H1 (cell line): ENCODE measurements at regions not wholly inside any gene's neighbourhood (a gene's known extent, or its start where the extent isn't known, plus 50 kb on each side); places are given as distances from the start of the nearest gene placed in this dataset.

Experiments used
- CTCF ChIA-PET: fragments of 300-600 bp; sonication (Branson Sonifier 250); formaldehyde crosslinking; loops from one replicate; lab custom pipeline; 2021; ENCODE audit not compliant: partially characterized antibody; lab: Charles Lee
- POLR2A ChIA-PET: fragments of 300-600 bp; sonication (Branson Sonifier 250); formaldehyde crosslinking; loops from one replicate; lab custom pipeline; 2021; ENCODE audit warnings: inconsistent platforms; ENCODE audit not compliant: partially characterized antibody; lab: Charles Lee
- DNase-seq, 2 experiments: peaks; one replicate each; pipeline versions ENCODE4 v3.0.0 to v3.0.0-alpha.2; 2010 to 2022; ENCODE audit warnings: low spot score in 2 of 2, low read depth in 1 of 2, mixed read lengths in 1 of 2
- FAIRE-seq: peaks from 2 replicates; lab custom pipeline; 2011; peaks lifted over from hg19 to GRCh38; lab: Jason Lieb, UNC
- H2AFZ ChIP-seq: 2 replicates; pipeline ENCODE4 v1.8.1; 2012; ENCODE audit warnings: low read length, inconsistent platforms
- H2AK5ac ChIP-seq: 2 replicates; pipeline ENCODE4 v1.6.1; 2013; ENCODE audit warnings: low read depth, low read length
- H2BK120ac ChIP-seq: replicated peaks from 2 replicates; pipeline ENCODE3; 2013; ENCODE audit warnings: low read depth, low read length, inconsistent platforms
- H2BK12ac ChIP-seq: 2 replicates; pipeline ENCODE4 v1.6.1; 2013; ENCODE audit warnings: low read depth, low read length
- H2BK15ac ChIP-seq: 2 replicates; pipeline ENCODE4 v1.6.1; 2013; ENCODE audit warnings: low read length
- H2BK20ac ChIP-seq: 2 replicates; pipeline ENCODE4 v1.6.1; 2013; ENCODE audit warnings: low read length
- H2BK5ac ChIP-seq: 2 replicates; pipeline ENCODE4 v1.6.1; 2013; ENCODE audit warnings: low read depth, low read length
- H3K14ac ChIP-seq: 2 replicates; pipeline ENCODE4 v1.6.1; 2013; ENCODE audit warnings: inconsistent platforms; ENCODE audit not compliant: insufficient read length
- H3K18ac ChIP-seq: 2 replicates; pipeline ENCODE4 v1.6.1; 2013; ENCODE audit warnings: low read length; ENCODE audit errors: extremely low read depth
- H3K23ac ChIP-seq: 2 replicates; pipeline ENCODE4 v1.6.1; 2013; ENCODE audit warnings: inconsistent platforms; ENCODE audit not compliant: insufficient read length
- H3K23me2 ChIP-seq: 2 replicates; pipeline ENCODE4 v1.6.1; 2013; ENCODE audit warnings: low read depth, low read length
- H3K27ac ChIP-seq: 2 replicates; pipeline ENCODE4 v1.6.1; 2011; ENCODE audit warnings: low read depth, low read length, inconsistent platforms
- H3K27me3 ChIP-seq, 4 experiments: replicated peaks in 1 of 4; 1 replicate in 1 of 4; 2 replicates in 3 of 4; pipeline versions ENCODE4 v1.6.1 to v1.8.1; 2011 to 2013; ENCODE audit warnings: low read length in 3 of 4, mild to moderate bottlenecking in 3 of 4, inconsistent platforms in 2 of 4, mixed read lengths in 2 of 4, moderate library complexity in 1 of 4; ENCODE audit not compliant: control insufficient read depth in 3 of 4, insufficient read depth in 3 of 4; ENCODE audit errors: extremely low read depth in 1 of 4
- H3K36me3 ChIP-seq, 4 experiments: 2 replicates each; pipeline versions ENCODE4 v1.6.1 to v1.8.1; 2011 to 2013; ENCODE audit warnings: mild to moderate bottlenecking in 4 of 4, low read length in 3 of 4, moderate library complexity in 2 of 4, control low read depth in 1 of 4, inconsistent platforms in 1 of 4; ENCODE audit not compliant: insufficient read depth in 4 of 4, control insufficient read depth in 2 of 4
- H3K4ac ChIP-seq: replicated peaks from 2 replicates; pipeline ENCODE3; 2013; ENCODE audit warnings: low read length, low read depth, mixed read lengths, inconsistent platforms; ENCODE audit not compliant: insufficient read length
- H3K4me1 ChIP-seq, 4 experiments: replicated peaks in 1 of 4; 1 replicate in 1 of 4; 2 replicates in 3 of 4; pipeline versions ENCODE4 v1.6.1 to v1.8.1; 2011 to 2013; ENCODE audit warnings: low read length in 3 of 4, inconsistent platforms in 2 of 4, mixed read lengths in 1 of 4; ENCODE audit not compliant: insufficient read depth in 4 of 4, control insufficient read depth in 3 of 4
- H3K4me2 ChIP-seq, 2 experiments: 2 replicates each; pipeline versions ENCODE4 v1.6.1 to v1.8.1; 2011 to 2013; ENCODE audit warnings: low read depth in 2 of 2, low read length in 2 of 2, control low read depth in 1 of 2, inconsistent platforms in 1 of 2, mild to moderate bottlenecking in 1 of 2; ENCODE audit not compliant: insufficient read depth in 1 of 2
- H3K4me3 ChIP-seq, 4 experiments: fragments of 200-600, 300-600 bp in 1 of 4; sonication (generic), shearing (Covaris generic), sonication (Bioruptor Twin) in 1 of 4; 2 replicates each; pipeline versions ENCODE4 v1.5.1 to v1.8.1; 2011 to 2016; ENCODE audit warnings: low read length in 4 of 4, low read depth in 3 of 4, control low read depth in 2 of 4, inconsistent platforms in 2 of 4, mild to moderate bottlenecking in 2 of 4, mixed read lengths in 1 of 4, moderate library complexity in 1 of 4; ENCODE audit not compliant: insufficient read depth in 2 of 4; ENCODE audit errors: extremely low read depth in 1 of 4
- H3K56ac ChIP-seq: replicated peaks from 2 replicates; pipeline ENCODE3; 2013; ENCODE audit warnings: low read depth, mild to moderate bottlenecking, mixed read lengths, low read length, inconsistent platforms; ENCODE audit not compliant: insufficient read length
- H3K79me1 ChIP-seq: 2 replicates; pipeline ENCODE4 v1.6.1; 2013; ENCODE audit warnings: low read depth, low read length, control low read depth
- H3K79me2 ChIP-seq, 2 experiments: 2 replicates each; pipeline versions ENCODE4 v1.6.1 to v1.8.1; 2012 to 2013; ENCODE audit warnings: low read length in 2 of 2, mild to moderate bottlenecking in 2 of 2, inconsistent platforms in 1 of 2; ENCODE audit not compliant: insufficient read depth in 2 of 2, control insufficient read depth in 1 of 2
- H3K9ac ChIP-seq, 4 experiments: replicated peaks in 1 of 4; 1 replicate in 1 of 4; 2 replicates in 3 of 4; pipeline versions ENCODE4 v1.6.1 to v1.8.1; 2011 to 2013; ENCODE audit warnings: low read depth in 3 of 4, low read length in 3 of 4, control low read depth in 2 of 4, mild to moderate bottlenecking in 2 of 4, moderate library complexity in 2 of 4, inconsistent platforms in 1 of 4; ENCODE audit errors: extremely low read depth in 1 of 4
- H3K9me3 ChIP-seq, 2 experiments: 2 replicates each; pipeline versions ENCODE4 v1.6.1 to v1.8.1; 2012 to 2013; ENCODE audit warnings: mild to moderate bottlenecking in 2 of 2, moderate library complexity in 2 of 2, control low read depth in 1 of 2, inconsistent platforms in 1 of 2, low read depth in 1 of 2, low read length in 1 of 2, mixed read lengths in 1 of 2; ENCODE audit not compliant: insufficient read depth in 2 of 2
- H4K20me1 ChIP-seq, 2 experiments: replicated peaks in 1 of 2; 2 replicates each; pipeline versions ENCODE3 to v1.8.1; 2011 to 2013; ENCODE audit warnings: inconsistent platforms in 2 of 2, low read length in 2 of 2, mild to moderate bottlenecking in 1 of 2; ENCODE audit not compliant: insufficient read depth in 2 of 2, control insufficient read depth in 1 of 2
- H4K5ac ChIP-seq: 2 replicates; pipeline ENCODE4 v1.6.1; 2013; ENCODE audit warnings: low read length, low read depth, mixed read lengths, inconsistent platforms; ENCODE audit not compliant: insufficient read length
- H4K8ac ChIP-seq: 2 replicates; pipeline ENCODE4 v1.8.0; 2013; ENCODE audit warnings: mild to moderate bottlenecking, moderate library complexity, low read length, inconsistent platforms; ENCODE audit not compliant: insufficient read depth; ENCODE audit errors: extremely low read depth
- H4K91ac ChIP-seq: replicated peaks from 2 replicates; pipeline ENCODE3; 2013; ENCODE audit warnings: low read length, mixed read lengths, inconsistent platforms; ENCODE audit not compliant: insufficient read length
- BACH1 ChIP-seq: IDR thresholded peaks from 2 replicates; pipeline ENCODE4 v1.6.1; 2012; ENCODE audit warnings: low read length, improper control_type of control experiment
- CBX5 ChIP-seq: fragments of 300-800, 300-1000 bp; sonication (generic); IDR thresholded peaks from 2 replicates; pipeline ENCODE4 v1.7.1; 2016; ENCODE audit warnings: antibody characterized with exemption, low read length, low read depth
- CHD1 ChIP-seq: IDR thresholded peaks from 2 replicates; pipeline ENCODE4 v1.6.1; 2012; ENCODE audit warnings: low read depth, low read length, improper control_type of control experiment
- CTBP2 ChIP-seq: IDR thresholded peaks from 2 replicates; pipeline ENCODE4 v1.7.0; 2011; ENCODE audit warnings: borderline replicate concordance, mild to moderate bottlenecking, moderate library complexity, mixed read lengths, low read length; ENCODE audit not compliant: insufficient read depth, insufficient read length
- EZH2 ChIP-seq: fragments of 200-600 bp; sonication (generic); IDR thresholded peaks from 2 replicates; pipeline ENCODE4 v1.7.1; 2012; ENCODE audit warnings: low read depth, mild to moderate bottlenecking, moderate library complexity, low read length, inconsistent platforms; ENCODE audit not compliant: severe bottlenecking
- HDAC6 ChIP-seq: IDR thresholded peaks from one replicate; pipeline ENCODE4 v1.7.1; 2012; ENCODE audit warnings: low read depth, mild to moderate bottlenecking, inconsistent platforms, low read length, moderate library complexity
- JUN ChIP-seq: IDR thresholded peaks from 2 replicates; pipeline ENCODE4 v1.6.1; 2011; ENCODE audit warnings: low read depth, mild to moderate bottlenecking, improper control_type of control experiment, low read length
- JUND ChIP-seq: IDR thresholded peaks from 2 replicates; pipeline ENCODE4 v1.6.1; 2011; ENCODE audit warnings: mild to moderate bottlenecking, improper control_type of control experiment, low read length
- NANOG ChIP-seq: IDR thresholded peaks from 2 replicates; pipeline ENCODE4 v1.6.1; 2011; ENCODE audit warnings: low read length, low read depth, mild to moderate bottlenecking, inconsistent platforms; ENCODE audit not compliant: insufficient read depth, poor library complexity, severe bottlenecking
- RNF2 ChIP-seq: fragments of 200-900, 300-1000 bp; sonication (generic); IDR thresholded peaks from 2 replicates; pipeline ENCODE4 v1.7.1; 2016; ENCODE audit warnings: borderline replicate concordance, low read depth, mild to moderate bottlenecking, antibody characterized with exemption, low read length; ENCODE audit not compliant: poor library complexity, severe bottlenecking; ENCODE audit errors: missing control alignments
- SP2 ChIP-seq: IDR thresholded peaks from 2 replicates; pipeline ENCODE4 v1.6.1; 2012; ENCODE audit warnings: mild to moderate bottlenecking, low read length, inconsistent platforms
- SUZ12 ChIP-seq: fragments of 200-600 bp; sonication (generic); IDR thresholded peaks from 2 replicates; pipeline ENCODE4 v1.6.1; 2012; ENCODE audit warnings: mild to moderate bottlenecking, inconsistent platforms, low read length, moderate library complexity, mixed read lengths
- TCF12 ChIP-seq: IDR thresholded peaks from 2 replicates; pipeline ENCODE4 v1.6.1; 2011; ENCODE audit warnings: low read depth, mild to moderate bottlenecking, low read length
- WGBS, 2 experiments: shearing (Covaris generic) in 1 of 2; methylation state at CpG; one replicate each; pipeline versions ENCODE4 v1.1.6 to v1.1.7; 2013 to 2015; ENCODE audit warnings: low lambda C conversion rate in 2 of 2, mixed read lengths in 2 of 2, inconsistent platforms in 1 of 2, low coverage in 1 of 2, missing lambda C conversion rate in 1 of 2; ENCODE audit not compliant: insufficient replicate concordance in 2 of 2, insufficient coverage in 1 of 2, insufficient read length in 1 of 2; ENCODE audit errors: extremely low coverage in 1 of 2, missing lambda C conversion rate in 1 of 2; 5-methylcytosine and 5-hydroxymethylcytosine counted together

DNA sequence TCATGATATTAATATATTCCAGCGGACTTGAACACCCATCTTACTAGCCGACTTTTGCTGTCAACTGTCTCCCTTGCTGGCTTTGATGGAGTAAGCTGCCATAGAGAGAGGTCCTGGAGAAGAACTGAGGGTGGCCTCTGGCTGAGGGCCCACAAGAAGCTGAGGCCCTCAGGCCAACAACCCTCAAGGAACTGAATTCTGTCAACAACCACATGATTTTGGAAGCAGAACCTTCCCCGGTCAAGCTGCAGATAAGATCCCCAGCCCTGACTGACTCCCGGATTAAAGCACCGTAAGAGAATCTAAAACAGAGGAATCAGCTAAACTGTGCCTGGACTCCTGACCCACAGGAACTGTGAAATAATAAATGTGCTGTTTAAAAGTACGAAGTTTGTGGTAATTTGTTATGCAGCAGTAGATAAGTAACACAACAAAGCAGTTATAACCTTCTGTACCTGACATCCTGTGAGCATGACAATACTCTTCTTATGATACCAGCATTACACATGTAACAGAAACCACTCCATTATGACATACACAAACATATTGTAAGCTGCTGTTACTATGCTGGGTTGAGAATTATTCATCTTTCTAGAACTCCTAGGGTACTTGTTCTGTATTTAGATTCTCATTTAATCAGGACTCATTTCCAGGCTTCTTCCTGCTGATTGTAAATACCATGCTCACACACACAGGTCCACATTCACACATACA is 66.2 kb downstream of the HES1 start:
- Histone ChIP-seq H3K9ac (no peak overlapping the region), H3K4ac (no peak overlapping the region), H3K23ac (no peak overlapping the region), H3K14ac (no peak overlapping the region), H4K5ac (no peak overlapping the region), H3K9me3 (no peaks in the 10 kb centered on the region), H2BK15ac (no peak overlapping the region), H2BK5ac (no peak overlapping the region), H3K79me2 (no peaks in the 10 kb centered on the region), H3K4me3 (no peak overlapping the region), H3K56ac (no peak overlapping the region), H3K18ac (no peak overlapping the region), H3K4me2 (no peak overlapping the region), H3K36me3 (no peaks in the 10 kb centered on the region), H3K27me3 (peaks cover 0 to 16% (median 12%) of the 10 kb centered on the region in 4 experiments; a peak in 5 of 7 replicates), H2AK5ac (peak overlapping the region; percentile 83; the same call in 1 of the 2 replicates), H4K20me1 (no peaks in the 10 kb centered on the region), H4K91ac (no peak overlapping the region), H4K8ac (no peak overlapping the region), H3K4me1 (peaks cover 7 to 15% (median 11%) of the 10 kb centered on the region in 4 experiments; a peak in 6 of 7 replicates), H3K23me2 (peaks cover 10% of the 10 kb centered on the region; the same call in 1 of the 2 replicates), H2BK12ac (0 out of 2 replicates have a peak overlapping the region, but pooled peaks have one; percentile 78), H3K27ac (no peak overlapping the region), H2AFZ (no peak overlapping the region), H3K79me1 (no peaks in the 10 kb centered on the region), H2BK20ac (peak overlapping the region; percentile 30; the same call in 1 of the 2 replicates), H2BK120ac (no peak overlapping the region)
- CTCF ChIA-PET = interaction anchor here (1.0 to 2.0 kb wide), 4 partner anchors 11 to 114 kb away, joined by 3 to 5 read pairs (median 4); no protein-coding TSS in a partner anchor
- POLR2A ChIA-PET = no interaction called here
- WGBS, 2 experiments = 95% methylated on average over 6 of the region's 6 CpGs; no CpG with 5 or more reads in 1 of the 2 experiments
- DNase-seq (no peak), FAIRE-seq (no peak)
- no peak for TF ChIP-seq RNF2
- TF ChIP-seq SP2 = no peak
- TF ChIP-seq JUND = no peak
- no peak for TF ChIP-seq BACH1
- TF ChIP-seq NANOG = no peak
- TF ChIP-seq SUZ12 = no peak
- TF ChIP-seq EZH2 = no peak
- TF ChIP-seq HDAC6 = no peak
- TF ChIP-seq CHD1 = no peak
- TF ChIP-seq JUN = no peak
- no peak for TF ChIP-seq CTBP2
- TF ChIP-seq TCF12 = no peak
- no peak for TF ChIP-seq CBX5
